ENCODE measurements at regions not wholly inside any gene's neighbourhood (a gene's known extent, or its start where the extent isn't known, plus 50 kb on each side); places are given as distances from the start of the nearest gene placed in this dataset.

DNA sequence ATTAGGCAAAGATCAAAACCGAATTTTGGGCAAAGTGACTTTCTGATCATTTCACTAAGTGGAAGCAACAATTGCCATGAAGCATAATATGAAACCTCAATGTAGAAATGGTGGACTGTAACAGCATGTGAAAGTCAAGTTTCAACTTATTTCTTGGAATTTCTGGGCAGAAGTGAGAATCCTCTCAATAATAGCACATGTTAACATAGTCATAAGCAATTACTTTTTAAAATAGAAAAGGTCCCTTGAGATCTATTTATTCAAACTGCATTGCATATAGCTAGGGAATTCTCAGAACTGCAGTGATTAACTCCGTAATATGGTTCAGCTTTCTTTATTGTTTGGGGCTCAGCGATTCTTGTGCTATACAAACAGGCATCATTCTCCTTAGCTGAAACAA lies 136.7 kb upstream of the ATP2B1 start:
- TF ChIP-seq, protein P1, sequence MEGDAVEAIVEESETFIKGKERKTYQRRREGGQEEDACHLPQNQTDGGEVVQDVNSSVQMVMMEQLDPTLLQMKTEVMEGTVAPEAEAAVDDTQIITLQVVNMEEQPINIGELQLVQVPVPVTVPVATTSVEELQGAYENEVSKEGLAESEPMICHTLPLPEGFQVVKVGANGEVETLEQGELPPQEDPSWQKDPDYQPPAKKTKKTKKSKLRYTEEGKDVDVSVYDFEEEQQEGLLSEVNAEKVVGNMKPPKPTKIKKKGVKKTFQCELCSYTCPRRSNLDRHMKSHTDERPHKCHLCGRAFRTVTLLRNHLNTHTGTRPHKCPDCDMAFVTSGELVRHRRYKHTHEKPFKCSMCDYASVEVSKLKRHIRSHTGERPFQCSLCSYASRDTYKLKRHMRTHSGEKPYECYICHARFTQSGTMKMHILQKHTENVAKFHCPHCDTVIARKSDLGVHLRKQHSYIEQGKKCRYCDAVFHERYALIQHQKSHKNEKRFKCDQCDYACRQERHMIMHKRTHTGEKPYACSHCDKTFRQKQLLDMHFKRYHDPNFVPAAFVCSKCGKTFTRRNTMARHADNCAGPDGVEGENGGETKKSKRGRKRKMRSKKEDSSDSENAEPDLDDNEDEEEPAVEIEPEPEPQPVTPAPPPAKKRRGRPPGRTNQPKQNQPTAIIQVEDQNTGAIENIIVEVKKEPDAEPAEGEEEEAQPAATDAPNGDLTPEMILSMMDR (IDR thresholded peaks at IDR 0.05; ENCODE audit: insufficient read depth, low read depth, low read length) = no peak
- no peak for TF ChIP-seq EZH2 (IDR thresholded peaks at IDR 0.05; ENCODE audit: insufficient read depth, low read length)
